Adrenal gland (tissue), 5 donors: ENCODE measurements at regions not wholly inside any gene's neighbourhood (a gene's known extent, or its start where the extent isn't known, plus 50 kb on each side); places are given as distances from the start of the nearest gene placed in this dataset.

ENCODE experiments used
- POLR2A ChIP-seq, 2 donors: fragments of 450-650 bp; IDR thresholded peaks; one replicate each; pipeline ENCODE4 v1.6.1; 2017; ENCODE audit warnings: antibody characterized with exemption in 2 of 2, mild to moderate bottlenecking in 2 of 2, moderate library complexity in 1 of 2
- TF ChIP-seq, protein P1 (sequence below), 6 experiments: fragments of 450-650 bp in 4 of 6; fragments of 200-600 bp in 2 of 6; sonication (generic) in 1 of 6; IDR thresholded peaks; 1 replicate in 5 of 6; 2 replicates in 1 of 6; pipeline versions ENCODE4 v1.5.1 to v1.8.0; 2016 to 2021; ENCODE audit warnings: antibody characterized with exemption in 6 of 6, mild to moderate bottlenecking in 2 of 6, moderate library complexity in 1 of 6
- donor health status: DM: no; HTN: no; CAD: no.

DNA sequence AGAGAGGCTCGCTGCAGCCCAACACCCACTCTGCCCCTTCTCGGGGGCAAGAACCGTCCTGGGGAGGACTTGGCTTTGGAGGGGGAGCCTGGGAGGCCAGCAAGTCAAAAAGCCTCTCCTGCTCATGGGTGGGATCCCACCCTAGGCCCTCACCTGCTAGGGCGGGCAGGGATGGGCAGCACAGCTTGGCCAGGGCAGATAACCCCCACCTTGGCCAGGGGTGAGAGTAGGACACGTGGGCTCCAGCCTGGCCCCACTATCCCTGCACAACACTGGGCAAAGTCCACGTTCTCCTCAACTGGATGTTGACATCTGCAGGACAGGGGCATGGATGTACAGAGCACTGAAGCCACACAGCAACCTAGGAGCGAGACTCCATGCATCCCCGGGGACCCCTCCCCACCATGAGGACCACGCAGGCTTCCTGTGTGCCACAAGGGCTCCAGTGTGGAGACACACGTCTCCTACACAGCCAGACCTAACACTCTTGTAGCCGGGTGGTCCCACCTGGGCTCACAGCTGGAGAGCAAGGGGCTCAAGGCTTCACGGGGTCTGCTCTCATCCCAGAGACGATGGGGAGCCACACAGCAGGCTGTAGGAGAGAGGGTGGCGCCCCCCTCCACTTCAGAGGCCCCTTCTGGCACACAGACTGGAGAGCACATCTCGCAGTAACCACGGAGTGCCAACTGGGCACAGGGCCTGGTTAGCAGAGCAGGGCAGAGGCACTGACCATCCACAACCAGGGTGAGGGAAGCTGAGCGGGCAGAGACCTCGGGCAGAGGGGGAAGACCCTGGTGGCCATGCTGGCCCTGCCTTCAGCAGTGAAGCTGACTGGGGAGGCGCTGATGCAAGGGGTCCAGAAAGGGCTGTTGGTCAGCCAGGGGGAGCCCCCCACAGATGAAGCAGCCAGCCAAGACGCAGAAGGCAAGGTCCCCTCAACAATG is 171.1 kb downstream of the CRYBB2 start:
- no peak for TF ChIP-seq POLR2A (IDR thresholded peaks at IDR 0.05)
- TF ChIP-seq, protein P1, sequence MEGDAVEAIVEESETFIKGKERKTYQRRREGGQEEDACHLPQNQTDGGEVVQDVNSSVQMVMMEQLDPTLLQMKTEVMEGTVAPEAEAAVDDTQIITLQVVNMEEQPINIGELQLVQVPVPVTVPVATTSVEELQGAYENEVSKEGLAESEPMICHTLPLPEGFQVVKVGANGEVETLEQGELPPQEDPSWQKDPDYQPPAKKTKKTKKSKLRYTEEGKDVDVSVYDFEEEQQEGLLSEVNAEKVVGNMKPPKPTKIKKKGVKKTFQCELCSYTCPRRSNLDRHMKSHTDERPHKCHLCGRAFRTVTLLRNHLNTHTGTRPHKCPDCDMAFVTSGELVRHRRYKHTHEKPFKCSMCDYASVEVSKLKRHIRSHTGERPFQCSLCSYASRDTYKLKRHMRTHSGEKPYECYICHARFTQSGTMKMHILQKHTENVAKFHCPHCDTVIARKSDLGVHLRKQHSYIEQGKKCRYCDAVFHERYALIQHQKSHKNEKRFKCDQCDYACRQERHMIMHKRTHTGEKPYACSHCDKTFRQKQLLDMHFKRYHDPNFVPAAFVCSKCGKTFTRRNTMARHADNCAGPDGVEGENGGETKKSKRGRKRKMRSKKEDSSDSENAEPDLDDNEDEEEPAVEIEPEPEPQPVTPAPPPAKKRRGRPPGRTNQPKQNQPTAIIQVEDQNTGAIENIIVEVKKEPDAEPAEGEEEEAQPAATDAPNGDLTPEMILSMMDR (IDR thresholded peaks at IDR 0.05) = no peak
